HepG2 (cell line): ENCODE measurements at regions not wholly inside any gene's neighbourhood (a gene's known extent, or its start where the extent isn't known, plus 50 kb on each side); places are given as distances from the start of the nearest gene placed in this dataset.

Experiments used
- small RNA-seq, 3 experiments: library from RNA; depleted of rRNA; stranded (forward); fragments of <200 nt; gene quantifications; one replicate each; pipeline ENCODE3, GENCODE V24; 2012; ENCODE audit warnings: low read depth in 2 of 3, low replicate concordance in 1 of 3; ENCODE audit not compliant: insufficient read length in 3 of 3, insufficient read depth in 2 of 3

Small RNA genes in the stretch of these regions (small RNA-seq; reads per million reads assigned to genes)
- gene RF01848, result 0 reads per million in 3 experiments
